Sigmoid colon (tissue), 4 donors: ENCODE measurements at regions not wholly inside any gene's neighbourhood (a gene's known extent, or its start where the extent isn't known, plus 50 kb on each side); places are given as distances from the start of the nearest gene placed in this dataset.

Source experiments
- CTCF ChIP-seq, 4 experiments: fragments of 450-650 bp in 3 of 4; fragments of 200-600 bp in 1 of 4; IDR thresholded peaks; one replicate each; pipeline ENCODE4 v1.5.1; 2016 to 2019; ENCODE audit warnings: antibody characterized with exemption in 4 of 4, mild to moderate bottlenecking in 3 of 4, moderate library complexity in 2 of 4
- POLR2A ChIP-seq, 2 donors: fragments of 450-650 bp; IDR thresholded peaks; one replicate each; pipeline ENCODE4 v1.6.1; 2016; ENCODE audit warnings: antibody characterized with exemption in 2 of 2, mild to moderate bottlenecking in 2 of 2, moderate library complexity in 2 of 2
- POLR2AphosphoS5 ChIP-seq, 4 donors: sonication (generic); formaldehyde crosslinking; IDR thresholded peaks; one replicate each; pipeline ENCODE4 v1.6.1; 2017; ENCODE audit warnings: antibody characterized with exemption in 4 of 4

GRCh38 chr6:144664947-144665346, 379.8 kb downstream of the UTRN start:
- TF ChIP-seq CTCF (IDR thresholded peaks at IDR 0.05), result no peak
- no peak for TF ChIP-seq POLR2A (IDR thresholded peaks at IDR 0.05)
- TF ChIP-seq POLR2AphosphoS5 (IDR thresholded peaks at IDR 0.05), result no peak
